OCI-LY7 (cell line): ENCODE measurements at regions not wholly inside any gene's neighbourhood (a gene's known extent, or its start where the extent isn't known, plus 50 kb on each side); places are given as distances from the start of the nearest gene placed in this dataset.

Experiments
- BruUV-seq: library from RNA; stranded (reverse); fragments of 400-500 nt; replicated peaks from 2 replicates; lab custom pipeline; 2021; lab: Mats Ljungman, UMichigan
- CTCF ChIA-PET: fragments of 300-600 bp; sonication (Branson Sonifier 250); formaldehyde crosslinking; loops from one replicate; lab custom pipeline; 2022; ENCODE audit warnings: antibody characterized with exemption; ENCODE audit not compliant: unreplicated experiment; lab: Charles Lee
- POLR2A ChIA-PET: fragments of 300-600 bp; sonication (Branson Sonifier 250); formaldehyde crosslinking; loops from one replicate; lab custom pipeline; 2022; ENCODE audit warnings: antibody characterized with exemption; lab: Charles Lee
- DNase-seq: peaks from one replicate; pipeline ENCODE4 v3.0.0-alpha.2; 2015; ENCODE audit warnings: low spot score
- H2AFZ ChIP-seq: fragments of 200-600 bp; sonication (generic), shearing (Covaris generic); 2 replicates; pipeline ENCODE4 v1.6.1; 2014; ENCODE audit warnings: mild to moderate bottlenecking, antibody characterized with exemption, low read length, moderate library complexity
- H3K27ac ChIP-seq: fragments of 200-600 bp; sonication (generic); 2 replicates; pipeline ENCODE4 v1.5.1; 2014; ENCODE audit warnings: mixed run types, low read depth, mild to moderate bottlenecking, moderate library complexity, low read length, inconsistent platforms; ENCODE audit not compliant: poor library complexity, severe bottlenecking
- H3K36me3 ChIP-seq: fragments of 200-600 bp; sonication (generic); 2 replicates; pipeline ENCODE4 v1.6.1; 2014; ENCODE audit warnings: mild to moderate bottlenecking, antibody characterized with exemption, low read length, moderate library complexity, mixed read lengths; ENCODE audit not compliant: insufficient read depth
- H3K4me1 ChIP-seq: fragments of 200-600 bp; sonication (generic); 2 replicates; pipeline ENCODE4 v1.5.1; 2014; ENCODE audit warnings: mild to moderate bottlenecking, low read length; ENCODE audit not compliant: insufficient read depth, poor library complexity, severe bottlenecking
- H3K4me2 ChIP-seq: fragments of 200-600 bp; sonication (generic); 2 replicates; pipeline ENCODE4 v1.6.1; 2014; ENCODE audit warnings: mild to moderate bottlenecking, low read length
- H3K4me3 ChIP-seq: fragments of 200-600 bp; sonication (generic); 2 replicates; pipeline ENCODE4 v1.5.1; 2014; ENCODE audit warnings: mild to moderate bottlenecking, low read depth, low read length; ENCODE audit not compliant: poor library complexity, severe bottlenecking
- H3K79me2 ChIP-seq: fragments of 200-600 bp; sonication (generic); 2 replicates; pipeline ENCODE4 v1.6.1; 2016; ENCODE audit warnings: low read depth, mild to moderate bottlenecking, low read length, moderate library complexity, mixed read lengths; ENCODE audit not compliant: insufficient read depth
- H3K9me2 ChIP-seq: fragments of 200-600 bp; sonication (generic); 2 replicates; pipeline ENCODE4 v1.6.1; 2016; ENCODE audit warnings: mild to moderate bottlenecking, low read length, mixed read lengths; ENCODE audit not compliant: insufficient read depth
- H3K9me3 ChIP-seq: fragments of 200-600 bp; sonication (generic); 2 replicates; pipeline ENCODE4 v1.6.1; 2014; ENCODE audit warnings: mild to moderate bottlenecking, mixed run types, low read length, mixed read lengths
- H4K20me1 ChIP-seq: fragments of 200-600 bp; sonication (generic); 2 replicates; pipeline ENCODE4 v1.6.1; 2014; ENCODE audit warnings: mild to moderate bottlenecking, antibody characterized with exemption, low read length, moderate library complexity, mixed read lengths; ENCODE audit not compliant: insufficient read depth
- CTCF ChIP-seq: fragments of 200-600 bp; sonication (generic); conservative IDR thresholded peaks from 2 replicates; pipeline ENCODE4 v1.5.1; 2014; ENCODE audit warnings: mild to moderate bottlenecking, antibody characterized with exemption, low read length, moderate library complexity, mixed read lengths
- EZH2phosphoT487 ChIP-seq: fragments of 200-600 bp; sonication (generic); IDR thresholded peaks from 2 replicates; pipeline ENCODE4 v1.6.1; 2018; ENCODE audit warnings: low read depth, borderline replicate concordance, mild to moderate bottlenecking, mixed run types, antibody characterized with exemption, low read length, moderate library complexity, mixed read lengths
- intact Hi-C: fragments of 100-400 bp; cut with micrococcal nuclease; formaldehyde crosslinking; loops from one replicate; pipeline ENCODE4 v1.10.0; 2022; ENCODE audit not compliant: unreplicated experiment

GRCh38 chr1:58094221-58094620, 452.3 kb downstream of the OMA1 start:
- POLR2A ChIA-PET = no interaction called here
- H3K9me2 ChIP-seq = no peaks in the 10 kb centered on the region
- CTCF ChIA-PET = no interaction called here

GRCh38 chr1:58090640-58091039, 455.9 kb downstream of the OMA1 start:
- Histone ChIP-seq H3K4me2 (no peak overlapping the region), H3K9me2 (no peaks in the 10 kb centered on the region), H2AFZ (no peak overlapping the region), H3K4me3 (no peak overlapping the region), H3K27ac (no peak overlapping the region), H4K20me1 (no peaks in the 10 kb centered on the region), H3K9me3 (no peaks in the 10 kb centered on the region), H3K4me1 (no peaks in the 10 kb centered on the region), H3K36me3 (no peaks in the 10 kb centered on the region), H3K79me2 (no peaks in the 10 kb centered on the region)
- no peak for DNase-seq
- intact Hi-C loops = no loop called here
- CTCF ChIA-PET = no interaction called here
- BruUV-seq = no TSS peak
- no peak for TF ChIP-seq CTCF
- TF ChIP-seq EZH2phosphoT487 = no peak
- POLR2A ChIA-PET = interaction anchor here (0.6 kb wide), 1 partner anchor 1426 kb away, joined by 3 read pairs; no protein-coding TSS in a partner anchor

More at GRCh38 chr1:58094221-58094620, 452.3 kb downstream of the OMA1 start:
- no peaks in the 10 kb centered on the region for H3K79me2 ChIP-seq
- DNase-seq = no peak
- no peak overlapping the region for H3K4me3 ChIP-seq
- H3K9me3 ChIP-seq = no peaks in the 10 kb centered on the region
- H3K4me2 ChIP-seq = no peak overlapping the region
- H3K36me3 ChIP-seq = no peaks in the 10 kb centered on the region
- no peak overlapping the region for H3K27ac ChIP-seq
- TF ChIP-seq CTCF = no peak
- TF ChIP-seq EZH2phosphoT487 = no peak
- H2AFZ ChIP-seq = no peak overlapping the region
- intact Hi-C loops = no loop called here
- H3K4me1 ChIP-seq = no peaks in the 10 kb centered on the region
- H4K20me1 ChIP-seq = no peaks in the 10 kb centered on the region
- BruUV-seq = no TSS peak

- Histone ChIP-seq H3K9me3 (no peaks in the 10 kb centered on the region), H4K20me1 (no peaks in the 10 kb centered on the region), H3K4me3 (no peak overlapping the region), H3K27ac (no peak overlapping the region), H3K79me2 (no peaks in the 10 kb centered on the region), H3K36me3 (no peaks in the 10 kb centered on the region), H3K9me2 (no peaks in the 10 kb centered on the region), H3K4me1 (no peaks in the 10 kb centered on the region), H3K4me2 (no peak overlapping the region), H2AFZ (no peak overlapping the region)
- intact Hi-C loops = no loop called here
- ChIA-PET CTCF (no interaction called here), POLR2A (interaction anchor here (0.6 kb wide), 1 partner anchor 1427 kb away, joined by 3 read pairs; no protein-coding TSS in a partner anchor)
- no TSS peak for BruUV-seq
- no peak for DNase-seq
- no peak for TF ChIP-seq CTCF
- no peak for TF ChIP-seq EZH2phosphoT487
These were observed 456.5 kb downstream of the OMA1 start for GRCh38 chr1:58089898-58090534.
